ENCODE measurements at regions not wholly inside any gene's neighbourhood (a gene's known extent, or its start where the extent isn't known, plus 50 kb on each side); places are given as distances from the start of the nearest gene placed in this dataset.
"Not testable (repeated sequence)": the region's sequence is repeated elsewhere in the genome, so short reads cannot be mapped to it uniquely, and the experiment has no call there.

GRCh38 chr9:103068753-103069152, 73.6 kb downstream of the CYLC2 start:
- no peak for DNase-seq

- DNase-seq, result no peak
Observed at GRCh38 chr9:103078581-103078980, 83.4 kb downstream of the CYLC2 start.

GRCh38 chr9:103082494-103082893, 87.4 kb downstream of the CYLC2 start:
- no peak for DNase-seq

- no peak for DNase-seq
Observed at GRCh38 chr9:103089357-103089756, 94.2 kb downstream of the CYLC2 start.

- DNase-seq, result no peak
Observed at GRCh38 chr9:103104101-103104500, 109.0 kb downstream of the CYLC2 start.

- no peak for DNase-seq
Observed at GRCh38 chr9:103116246-103116645, 121.1 kb downstream of the CYLC2 start.

- DNase-seq, result no peak
Observed at GRCh38 chr9:103126494-103126893, 131.4 kb downstream of the CYLC2 start.

- no peak for DNase-seq
Observed at GRCh38 chr9:103139891-103140290, 144.8 kb downstream of the CYLC2 start.

GRCh38 chr9:103152473-103152872, 157.3 kb downstream of the CYLC2 start:
- DNase-seq, result no peak

GRCh38 chr9:103167530-103167929, 172.4 kb downstream of the CYLC2 start:
- no peak for DNase-seq

GRCh38 chr9:103168254-103168653, 173.1 kb downstream of the CYLC2 start:
- no peak for DNase-seq

GRCh38 chr9:103169798-103170197, 174.7 kb downstream of the CYLC2 start:
- no peak for DNase-seq

- DNase-seq, result no peak
Observed at GRCh38 chr9:103183701-103184171, 188.6 kb downstream of the CYLC2 start.

- no peak for DNase-seq
Observed at GRCh38 chr9:103186959-103187358, 191.8 kb downstream of the CYLC2 start.

GRCh38 chr9:103188781-103189350, 193.7 kb downstream of the CYLC2 start:
- no peak for DNase-seq

GRCh38 chr9:103193992-103194391, 198.9 kb downstream of the CYLC2 start:
- no peak for DNase-seq

GRCh38 chr9:103203172-103203571, 208.0 kb downstream of the CYLC2 start:
- no peak for DNase-seq

- DNase-seq, result not testable (repeated sequence)
Observed at GRCh38 chr9:103205881-103206585, 210.9 kb downstream of the CYLC2 start.

- DNase-seq, result no peak
Observed at GRCh38 chr9:103210607-103211006, 215.5 kb downstream of the CYLC2 start.

- DNase-seq, result no peak
Observed at GRCh38 chr9:103215197-103215596, 220.1 kb downstream of the CYLC2 start.

- no peak for DNase-seq
Observed at GRCh38 chr9:103225702-103226646, 230.8 kb downstream of the CYLC2 start.

GRCh38 chr9:103226647-103227013, 231.5 kb downstream of the CYLC2 start:
- DNase-seq, result no peak

- DNase-seq, result not testable (repeated sequence)
Observed at GRCh38 chr9:103237571-103238109, 242.5 kb downstream of the CYLC2 start.

Data from activated CD4-positive, alpha-beta T cell treated with anti-CD3 and anti-CD28 coated beads for 48 hours (primary cell).